Sigmoid colon (tissue), 6 donors: ENCODE measurements at regions not wholly inside any gene's neighbourhood (a gene's known extent, or its start where the extent isn't known, plus 50 kb on each side); places are given as distances from the start of the nearest gene placed in this dataset.

ENCODE experiments used
- DNase-seq: peaks from one replicate; pipeline ENCODE4 v3.0.0-alpha.2; 2019
- H3K27ac ChIP-seq, 4 donors: fragments of 200-600 bp; sonication (generic); one replicate each; pipeline ENCODE4 v1.5.1; 2016 to 2019; ENCODE audit warnings: mild to moderate bottlenecking in 1 of 4
- H3K27me3 ChIP-seq, 3 donors: fragments of 200-600 bp; sonication (generic); one replicate each; pipeline ENCODE4 v1.5.1; 2019; ENCODE audit warnings: mild to moderate bottlenecking in 1 of 3
- H3K36me3 ChIP-seq, 4 donors: fragments of 200-600 bp; sonication (generic); one replicate each; pipeline ENCODE4 v1.5.1; 2016 to 2019
- H3K4me1 ChIP-seq, 4 donors: fragments of 200-600 bp; sonication (generic); one replicate each; pipeline ENCODE4 v1.5.1; 2017 to 2019
- H3K4me3 ChIP-seq, 4 donors: fragments of 200-600 bp; sonication (generic); one replicate each; pipeline ENCODE4 v1.5.1; 2017 to 2019; ENCODE audit warnings: mild to moderate bottlenecking in 2 of 4, moderate library complexity in 1 of 4
- H3K9me3 ChIP-seq, 4 donors: fragments of 200-600 bp in 3 of 4; sonication (generic) in 3 of 4; one replicate each; pipeline versions ENCODE4 v1.5.1 to v1.6.1; 2013 to 2019
- CTCF ChIP-seq, 4 experiments: fragments of 450-650 bp in 3 of 4; fragments of 200-600 bp in 1 of 4; IDR thresholded peaks; one replicate each; pipeline ENCODE4 v1.5.1; 2016 to 2019; ENCODE audit warnings: antibody characterized with exemption in 4 of 4, mild to moderate bottlenecking in 3 of 4, moderate library complexity in 2 of 4
- EP300 ChIP-seq, 4 donors: sonication (generic); formaldehyde crosslinking; IDR thresholded peaks; one replicate each; pipeline ENCODE4 v1.6.1; 2017; ENCODE audit warnings: antibody characterized with exemption in 4 of 4
- POLR2A ChIP-seq, 2 donors: fragments of 450-650 bp; IDR thresholded peaks; one replicate each; pipeline ENCODE4 v1.6.1; 2016; ENCODE audit warnings: antibody characterized with exemption in 2 of 2, mild to moderate bottlenecking in 2 of 2, moderate library complexity in 2 of 2
- POLR2AphosphoS5 ChIP-seq, 4 donors: sonication (generic); formaldehyde crosslinking; IDR thresholded peaks; one replicate each; pipeline ENCODE4 v1.6.1; 2017; ENCODE audit warnings: antibody characterized with exemption in 4 of 4
- WGBS, 2 donors: extraction: QIAGEN DNeasy Blood & Tissue Kit; methylation state at CpG; one replicate each; pipeline ENCODE4 v1.1.7; 2013; 5-methylcytosine and 5-hydroxymethylcytosine counted together
- intact Hi-C: fragments of 100-400 bp; cut with DNase I; formaldehyde crosslinking; loops from one replicate; pipeline ENCODE4 v1.15.1; 2023
- donor health status: healthy with polysubstance abuse.
- donor health status: healthy.

- Histone ChIP-seq H3K4me1 (no peaks in the 10 kb centered on the region), H3K27me3 (no peaks in the 10 kb centered on the region), H3K27ac (no peak overlapping the region), H3K36me3 (no peaks in the 10 kb centered on the region), H3K9me3 (no peaks in the 10 kb centered on the region), H3K4me3 (no peak overlapping the region)
- TF ChIP-seq POLR2AphosphoS5 (IDR thresholded peaks at IDR 0.05) (no peak), EP300 (IDR thresholded peaks at IDR 0.05) (no peak), CTCF (IDR thresholded peaks at IDR 0.05) (no peak), POLR2A (IDR thresholded peaks at IDR 0.05) (no peak)
- WGBS, 2 donors, result 93 to 95% methylated on average over 3 of the region's 3 CpGs
- DNase-seq, result no peak
- intact Hi-C loops, result no loop called here
Measured at GRCh38 chr10:21308018-21308417, 217.5 kb downstream of the SKIDA1 start.

- TF ChIP-seq POLR2AphosphoS5 (IDR thresholded peaks at IDR 0.05) (no peak), CTCF (IDR thresholded peaks at IDR 0.05) (no peak), EP300 (IDR thresholded peaks at IDR 0.05) (no peak), POLR2A (IDR thresholded peaks at IDR 0.05) (no peak)
- H3K36me3 ChIP-seq, result no peaks in the 10 kb centered on the region
- 86 to 93% methylated on average over 2 of the region's 2 CpGs for WGBS, 2 donors
- no peak overlapping the region for H3K27ac ChIP-seq
- no peaks in the 10 kb centered on the region for H3K4me1 ChIP-seq
- intact Hi-C loops, result no loop called here
- H3K4me3 ChIP-seq, result no peak overlapping the region
- H3K27me3 ChIP-seq, result no peaks in the 10 kb centered on the region
- H3K9me3 ChIP-seq, result no peaks in the 10 kb centered on the region
- DNase-seq, result no peak
Measured at GRCh38 chr10:21304608-21305007, 220.9 kb downstream of the SKIDA1 start.

- no peak for DNase-seq
- Histone ChIP-seq H3K4me3 (no peak overlapping the region), H3K4me1 (no peaks in the 10 kb centered on the region), H3K27me3 (no peaks in the 10 kb centered on the region), H3K9me3 (no peaks in the 10 kb centered on the region), H3K27ac (no peak overlapping the region), H3K36me3 (no peaks in the 10 kb centered on the region)
- TF ChIP-seq CTCF (IDR thresholded peaks at IDR 0.05) (no peak), POLR2AphosphoS5 (IDR thresholded peaks at IDR 0.05) (no peak), EP300 (IDR thresholded peaks at IDR 0.05) (no peak), POLR2A (IDR thresholded peaks at IDR 0.05) (no peak)
- intact Hi-C loops, result no loop called here
- WGBS, 2 donors, result 66 to 82% methylated on average over 5 of the region's 5 CpGs
Measured at GRCh38 chr10:21304198-21304597, 221.3 kb downstream of the SKIDA1 start.

- Histone ChIP-seq H3K9me3 (no peaks in the 10 kb centered on the region), H3K27me3 (no peaks in the 10 kb centered on the region), H3K4me1 (no peaks in the 10 kb centered on the region), H3K36me3 (no peaks in the 10 kb centered on the region), H3K4me3 (no peak overlapping the region), H3K27ac (no peak overlapping the region)
- WGBS, 2 donors, result 45 to 81% methylated on average over 1 of the region's 1 CpG
- intact Hi-C loops, result no loop called here
- DNase-seq, result no peak
- TF ChIP-seq POLR2AphosphoS5 (IDR thresholded peaks at IDR 0.05) (no peak), CTCF (IDR thresholded peaks at IDR 0.05) (no peak), EP300 (IDR thresholded peaks at IDR 0.05) (no peak), POLR2A (IDR thresholded peaks at IDR 0.05) (no peak)
Measured at GRCh38 chr10:21300551-21300950, 224.9 kb downstream of the SKIDA1 start.

- no peak for TF ChIP-seq EP300 (IDR thresholded peaks at IDR 0.05)
- no peak for TF ChIP-seq POLR2A (IDR thresholded peaks at IDR 0.05)
- TF ChIP-seq CTCF (IDR thresholded peaks at IDR 0.05), result no peak
- no peak for TF ChIP-seq POLR2AphosphoS5 (IDR thresholded peaks at IDR 0.05)
- Histone ChIP-seq H3K9me3 (no peaks in the 10 kb centered on the region), H3K36me3 (no peaks in the 10 kb centered on the region), H3K27ac (no peak overlapping the region), H3K4me3 (no peak overlapping the region), H3K4me1 (no peaks in the 10 kb centered on the region), H3K27me3 (no peaks in the 10 kb centered on the region)
- 71 to 87% methylated on average over 7 of the region's 7 CpGs for WGBS, 2 donors
- no peak for DNase-seq
- intact Hi-C loops, result no loop called here
Measured at GRCh38 chr10:21299330-21299729, 226.2 kb downstream of the SKIDA1 start.
